NCI-H146 treated with DMSO at 0.1 percent for 48 hours (cell line): ENCODE measurements at regions not wholly inside any gene's neighbourhood (a gene's known extent, or its start where the extent isn't known, plus 50 kb on each side); places are given as distances from the start of the nearest gene placed in this dataset.

Experiments
- DNase-seq: peaks from one replicate; lab custom pipeline; 2025; ENCODE audit not compliant: unreplicated experiment; lab: John Stamatoyannopoulos, UW

DNA sequence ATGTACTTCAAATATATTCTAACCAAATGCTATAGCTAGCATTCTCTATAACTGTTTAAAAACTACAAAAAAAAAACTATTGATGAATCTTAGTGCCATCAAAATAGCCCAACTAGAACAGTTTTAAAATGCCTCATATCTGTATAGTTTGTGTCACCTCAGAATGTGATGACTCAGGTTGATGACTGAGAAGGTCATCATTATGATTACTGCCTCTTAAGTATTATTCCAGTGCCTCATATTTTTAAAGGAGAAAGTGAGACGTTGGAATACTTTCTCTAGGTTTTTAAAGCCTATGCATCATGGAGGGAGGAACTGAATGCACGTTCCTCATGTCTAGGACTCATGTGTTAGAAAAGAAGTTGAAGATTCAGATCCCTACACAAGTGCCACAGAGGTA lies 88.2 kb downstream of the TMA16 start:
- no peak for DNase-seq

- no peak for DNase-seq
Measured at GRCh38 chr4:163587867-163588266, 93.4 kb downstream of the TMA16 start.

DNA sequence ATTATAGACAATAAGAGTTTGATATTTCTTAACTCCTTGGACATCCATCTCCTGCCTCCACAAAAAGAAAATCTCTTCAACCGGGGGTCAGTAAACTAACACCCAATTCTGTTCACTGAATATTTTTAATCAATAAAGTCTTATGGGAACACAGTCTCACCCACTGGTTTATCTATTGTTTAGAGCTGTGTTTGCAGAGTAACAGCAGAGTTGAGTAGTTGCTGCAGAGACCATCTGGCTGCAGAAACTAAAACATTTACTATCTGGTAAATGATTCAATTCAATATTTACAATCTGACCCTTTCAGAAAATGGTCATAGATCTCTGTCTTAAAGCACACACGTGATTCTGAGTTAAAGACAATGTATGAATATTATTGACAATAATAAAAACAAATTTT lies 94.0 kb downstream of the TMA16 start:
- DNase-seq, result no peak

DNA sequence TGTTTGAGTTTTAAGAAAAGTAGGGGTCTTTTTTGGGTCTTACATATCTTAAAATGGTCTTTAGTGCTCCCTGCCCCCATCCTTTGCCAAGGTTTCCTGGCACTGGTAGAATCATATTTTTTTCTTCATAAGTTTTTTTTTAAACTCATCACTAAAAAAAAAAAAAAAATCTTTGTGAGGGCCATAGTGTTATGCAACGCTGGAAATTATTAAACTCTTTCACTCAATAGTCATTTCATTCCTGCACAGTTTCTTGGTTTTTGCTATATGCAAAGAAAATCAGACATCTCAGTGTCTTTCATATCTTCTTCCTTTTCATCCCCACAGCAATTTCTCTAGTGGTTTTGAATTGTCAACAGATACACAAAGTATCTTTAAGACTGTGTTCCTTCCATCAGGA lies 95.6 kb downstream of the TMA16 start:
- no peak for DNase-seq

DNA sequence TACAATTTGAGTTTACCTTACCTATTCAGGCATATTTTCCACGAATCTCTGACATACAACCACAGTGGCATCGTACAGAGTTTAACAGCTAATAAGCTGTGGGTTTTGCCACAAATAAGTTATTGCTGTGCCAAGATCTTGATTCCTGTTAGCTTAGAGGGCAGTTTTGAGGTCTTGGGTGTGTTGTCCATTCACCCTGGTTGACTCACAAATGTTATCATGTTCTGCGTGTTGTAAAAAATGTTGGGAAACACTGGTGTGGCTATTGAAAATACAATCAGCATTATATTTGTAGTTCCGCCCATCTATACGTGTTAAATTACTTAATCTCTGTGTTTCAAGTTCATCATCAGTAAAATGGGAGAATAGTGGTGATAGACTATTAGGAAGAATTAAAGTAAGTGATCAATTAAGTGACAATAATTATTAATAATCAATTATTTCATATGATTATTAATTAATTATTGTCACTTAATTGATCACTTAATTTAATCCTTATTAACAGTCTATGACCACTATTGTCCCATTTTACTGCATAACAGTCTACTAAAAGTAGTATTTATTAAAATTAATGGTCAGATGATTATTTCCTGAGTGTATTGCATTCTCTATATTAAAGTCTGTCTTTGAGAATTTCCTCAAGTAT lies 96.3 kb downstream of the TMA16 start:
- DNase-seq, result no peak

GRCh38 chr4:163591614-163592020 lies 97.1 kb downstream of the TMA16 start:
- DNase-seq, result no peak

GRCh38 chr4:163592212-163592611 lies 97.7 kb downstream of the TMA16 start:
- peak; percentile 19 for DNase-seq

DNA sequence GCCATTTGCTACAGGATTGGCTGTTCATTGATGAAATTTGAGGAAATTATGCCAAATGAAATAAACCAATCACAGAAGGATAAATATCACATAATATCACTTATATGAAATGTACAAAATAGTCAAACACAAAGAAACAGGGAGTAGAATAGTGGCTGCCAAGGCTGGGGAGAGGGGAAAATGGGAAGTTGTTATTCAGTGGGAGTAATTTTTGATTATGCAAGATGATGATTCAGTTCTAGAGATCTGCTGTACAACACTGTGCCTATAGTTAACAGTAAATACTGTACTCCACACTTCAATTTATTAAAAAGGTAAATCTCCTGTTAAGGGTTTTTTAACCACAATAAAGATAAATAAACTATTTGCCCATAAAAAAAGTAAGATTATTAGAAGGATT lies 101.1 kb downstream of the TMA16 start:
- DNase-seq, result no peak

DNA sequence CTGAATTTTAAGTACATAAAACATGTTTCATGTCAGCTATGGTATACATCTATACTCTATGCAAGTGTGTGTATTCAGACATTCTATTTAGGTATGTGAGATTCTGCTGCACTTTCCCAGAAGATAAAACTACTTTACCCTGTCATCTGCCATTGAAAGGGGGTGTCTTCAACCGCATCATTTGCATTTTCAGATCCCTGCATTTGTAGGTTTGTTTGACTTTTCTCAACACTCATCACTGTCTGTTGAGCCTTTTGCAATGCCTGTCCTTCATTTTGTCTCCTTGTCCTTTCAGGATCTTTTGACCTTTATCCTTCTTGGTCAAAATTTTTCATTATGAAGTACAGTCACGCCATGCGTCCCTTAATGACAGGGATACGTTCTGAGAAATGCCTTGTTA lies 103.5 kb downstream of the TMA16 start:
- no peak for DNase-seq

DNA sequence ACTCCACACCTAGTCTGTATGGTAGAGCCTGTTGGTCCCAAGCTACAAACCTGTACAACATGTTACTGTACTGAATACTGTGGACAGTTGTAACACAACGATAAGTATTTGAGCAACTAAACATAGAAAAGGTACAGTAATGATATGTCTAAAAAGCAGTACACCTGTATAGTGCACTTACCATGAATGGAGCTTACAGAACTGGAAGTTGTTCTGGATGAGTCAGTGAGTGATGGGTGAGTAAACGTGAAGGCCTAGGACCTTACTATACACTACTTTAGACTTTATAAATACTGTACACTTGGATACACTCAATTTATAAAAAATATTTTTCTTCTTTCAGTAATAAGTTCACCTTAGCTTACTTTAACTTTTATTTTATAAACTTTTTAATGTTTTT lies 104.0 kb downstream of the TMA16 start:
- DNase-seq, result no peak

DNA sequence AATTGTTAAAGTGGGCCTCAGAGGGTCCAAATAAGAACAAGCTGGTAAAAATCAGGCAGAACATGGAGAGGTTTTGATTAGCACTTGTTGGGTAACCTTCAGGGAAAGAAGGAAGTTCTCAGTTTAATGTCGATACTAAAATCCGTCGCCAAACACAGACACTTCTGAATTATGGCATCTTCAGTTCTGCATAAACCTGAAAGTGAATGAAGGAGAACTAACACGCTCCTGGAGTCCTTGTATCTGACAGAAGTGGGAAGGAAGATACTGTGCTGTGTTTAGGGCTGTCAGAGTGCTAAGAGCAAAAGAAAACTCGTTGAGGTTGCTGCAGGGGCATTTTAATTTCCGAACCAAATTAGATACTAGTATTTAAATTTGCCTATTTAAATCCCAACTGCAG lies 106.2 kb downstream of the TMA16 start:
- no peak for DNase-seq

DNA sequence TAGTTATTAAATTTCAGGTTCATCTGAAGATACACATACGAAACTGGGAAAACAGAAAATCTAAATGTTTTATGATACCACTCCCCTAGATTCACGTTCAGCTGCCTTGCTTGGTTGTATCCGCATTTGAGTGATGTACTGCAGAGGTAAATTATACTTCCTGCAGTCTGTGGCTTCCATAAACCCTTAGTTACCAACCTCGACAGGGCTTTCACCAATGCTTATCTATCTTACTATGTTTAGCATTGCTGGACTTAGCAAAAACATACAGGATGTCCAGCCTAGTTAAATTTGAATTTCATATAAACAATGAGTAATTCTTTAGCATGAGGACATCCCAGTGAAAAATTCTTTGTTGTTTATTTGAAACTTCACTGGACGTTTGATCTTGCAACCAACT lies 108.8 kb downstream of the TMA16 start:
- no peak for DNase-seq

DNA sequence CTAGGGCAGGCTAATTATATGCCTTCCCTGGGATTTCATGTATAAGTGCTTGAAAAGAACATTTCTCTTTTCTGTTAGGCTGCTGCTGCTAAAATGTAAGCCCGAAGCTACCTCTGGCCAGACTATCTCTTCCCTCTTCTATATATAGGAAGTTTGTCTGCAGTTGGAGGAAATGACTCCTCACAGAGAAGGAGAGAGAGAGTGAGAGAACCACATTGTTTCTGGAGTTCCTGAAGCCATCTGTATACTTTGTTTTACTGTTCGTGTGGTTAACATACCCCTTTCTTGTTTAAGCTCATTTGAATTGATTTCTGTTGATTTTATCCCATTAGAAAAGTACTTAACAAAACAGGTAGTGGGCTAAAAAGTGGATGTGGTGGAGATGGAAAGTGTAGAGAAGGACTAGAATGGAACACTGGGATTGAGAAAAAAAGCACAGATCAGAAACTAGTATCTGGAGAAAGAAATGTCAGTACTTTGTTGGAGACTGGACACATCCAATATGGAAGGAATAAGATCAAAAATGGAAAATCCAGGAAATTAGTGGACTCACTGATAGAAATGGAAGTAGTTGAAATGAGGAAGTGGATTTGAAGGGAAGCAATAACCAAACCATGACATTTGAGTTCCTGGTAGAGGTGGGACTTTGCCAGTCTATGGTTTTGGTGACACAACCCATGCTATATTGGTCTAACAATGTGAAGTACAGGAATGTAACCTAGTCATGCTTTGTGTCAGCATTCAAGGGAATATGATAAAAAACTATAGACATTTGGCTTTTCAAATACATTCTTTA lies 112.6 kb downstream of the TMA16 start:
- no peak for DNase-seq

- no peak for DNase-seq
Measured at GRCh38 chr4:163609019-163609418, 114.5 kb downstream of the TMA16 start.

- no peak for DNase-seq
Measured at GRCh38 chr4:163610648-163611047, 116.2 kb downstream of the TMA16 start.

GRCh38 chr4:163611182-163611581 lies 116.7 kb downstream of the TMA16 start:
- DNase-seq, result no peak

DNA sequence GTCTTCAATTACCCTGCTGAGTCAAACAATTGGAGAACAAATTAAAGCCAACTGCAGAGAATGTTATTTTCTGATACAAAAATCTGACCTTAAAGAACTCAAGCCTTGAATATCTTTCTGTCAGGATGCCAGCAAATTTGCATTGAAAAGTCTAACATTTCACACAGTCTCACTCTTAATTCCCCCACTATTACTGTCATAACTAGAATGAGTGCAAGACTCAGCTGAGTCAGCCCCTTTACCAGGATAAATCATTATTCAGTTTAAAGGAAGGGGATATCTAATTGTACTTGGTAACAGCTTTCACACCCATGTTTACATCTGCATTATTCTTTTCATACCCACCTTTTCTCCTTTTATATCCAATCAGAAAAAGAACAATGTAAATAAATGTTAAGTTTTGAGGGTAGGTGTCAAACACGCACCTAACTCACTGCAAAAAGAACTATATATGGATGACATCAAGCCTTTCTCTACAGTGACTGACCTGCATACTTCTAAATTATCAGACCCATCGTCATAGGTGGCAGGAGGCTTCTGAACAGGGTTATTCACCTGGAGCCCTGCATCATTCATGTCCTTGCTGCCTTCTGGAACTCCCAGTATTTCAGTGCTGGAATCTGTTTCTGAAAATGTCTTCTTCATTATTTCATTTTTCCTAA lies 117.4 kb downstream of the TMA16 start:
- DNase-seq, result no peak

GRCh38 chr4:163612762-163613161 lies 118.3 kb downstream of the TMA16 start:
- DNase-seq, result no peak

DNA sequence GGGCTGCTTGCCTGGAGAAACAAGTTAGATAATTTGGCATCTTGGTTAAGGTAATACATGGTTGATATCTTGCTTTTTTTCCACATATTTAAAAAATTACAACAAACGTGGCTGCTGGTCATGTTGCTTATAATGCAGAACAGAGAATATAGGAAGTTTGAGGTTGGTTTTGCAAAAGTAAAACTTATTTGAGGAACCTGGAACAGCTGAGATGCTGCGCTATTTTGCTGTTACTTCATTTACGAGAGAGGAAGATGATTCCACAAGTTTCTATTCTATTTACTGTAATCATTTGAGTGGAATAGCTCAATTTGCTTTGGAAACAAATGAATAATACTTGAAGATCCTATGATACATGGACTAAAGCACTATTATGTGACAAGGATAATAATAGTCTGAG lies 118.9 kb downstream of the TMA16 start:
- DNase-seq, result no peak

DNA sequence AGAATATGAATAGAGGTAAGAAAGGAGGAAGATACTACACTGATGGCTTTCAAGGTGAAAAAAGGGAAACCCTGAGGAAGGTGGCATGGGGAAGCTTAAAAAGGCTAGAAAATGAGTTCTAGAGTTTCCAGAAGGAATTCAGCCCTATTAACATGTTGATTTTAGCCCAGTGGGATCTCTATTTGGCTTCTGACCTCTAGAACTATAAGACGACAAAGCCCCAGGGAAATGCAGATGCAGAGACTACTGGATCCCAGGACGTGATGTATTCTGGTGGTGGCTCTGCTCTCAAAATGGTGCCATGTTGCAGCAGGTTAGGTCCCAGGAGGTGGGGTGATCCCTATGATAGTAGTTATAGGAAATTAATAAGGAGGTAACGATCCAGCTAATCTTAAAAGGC lies 120.4 kb downstream of the TMA16 start:
- no peak for DNase-seq

DNA sequence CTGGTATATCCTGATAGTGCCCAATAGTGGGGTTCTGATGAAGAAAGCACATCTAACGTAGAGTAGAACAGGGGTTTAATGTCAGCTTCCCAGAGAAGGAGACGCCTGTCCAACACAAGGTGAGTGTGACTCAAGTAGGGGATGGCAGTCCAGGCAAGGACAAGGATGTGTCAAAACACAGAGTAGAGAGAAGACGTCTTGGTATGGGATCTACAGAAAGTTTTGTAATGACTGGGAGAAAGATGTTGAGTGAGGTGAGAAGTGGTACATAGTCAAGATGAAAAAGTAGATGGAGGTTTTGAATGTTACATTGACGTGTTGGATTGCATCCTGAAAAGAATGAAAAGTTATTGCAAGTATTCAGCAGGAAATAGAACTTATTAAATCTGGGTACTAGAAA lies 124.4 kb downstream of the TMA16 start:
- no peak for DNase-seq

- no peak for DNase-seq
Measured at GRCh38 chr4:163620738-163621137, 126.2 kb downstream of the TMA16 start.
